ENCODE measurements at regions not wholly inside any gene's neighbourhood (a gene's known extent, or its start where the extent isn't known, plus 50 kb on each side); places are given as distances from the start of the nearest gene placed in this dataset.
"Not testable (repeated sequence)": the region's sequence is repeated elsewhere in the genome, so short reads cannot be mapped to it uniquely, and the experiment has no call there.

GRCh38 chr2:207216457-207216856 lies 50.7 kb upstream of the KLF7 start:
- DNase-seq (ENCODE audit: low spot score), result no peak

DNA sequence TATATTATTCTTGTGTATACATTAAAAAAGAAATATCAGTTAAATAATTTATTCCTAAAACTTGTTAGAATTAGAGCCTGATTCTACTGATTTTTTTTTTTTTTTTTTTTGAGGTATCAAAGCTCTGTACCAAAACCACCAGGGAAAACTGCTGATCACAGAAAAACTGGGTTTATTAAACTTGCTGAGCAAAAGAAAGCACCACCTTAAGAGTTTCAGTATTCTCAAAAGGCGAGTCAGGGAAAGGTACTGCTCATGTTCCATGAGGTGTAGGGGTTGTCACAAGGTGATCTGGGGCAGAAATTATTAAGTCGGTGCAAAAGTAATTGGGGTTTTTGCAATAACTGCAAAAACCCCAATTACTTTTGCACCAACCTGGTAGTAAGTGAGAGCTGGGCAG lies 51.7 kb upstream of the KLF7 start:
- no peak for DNase-seq (ENCODE audit: low spot score)

DNA sequence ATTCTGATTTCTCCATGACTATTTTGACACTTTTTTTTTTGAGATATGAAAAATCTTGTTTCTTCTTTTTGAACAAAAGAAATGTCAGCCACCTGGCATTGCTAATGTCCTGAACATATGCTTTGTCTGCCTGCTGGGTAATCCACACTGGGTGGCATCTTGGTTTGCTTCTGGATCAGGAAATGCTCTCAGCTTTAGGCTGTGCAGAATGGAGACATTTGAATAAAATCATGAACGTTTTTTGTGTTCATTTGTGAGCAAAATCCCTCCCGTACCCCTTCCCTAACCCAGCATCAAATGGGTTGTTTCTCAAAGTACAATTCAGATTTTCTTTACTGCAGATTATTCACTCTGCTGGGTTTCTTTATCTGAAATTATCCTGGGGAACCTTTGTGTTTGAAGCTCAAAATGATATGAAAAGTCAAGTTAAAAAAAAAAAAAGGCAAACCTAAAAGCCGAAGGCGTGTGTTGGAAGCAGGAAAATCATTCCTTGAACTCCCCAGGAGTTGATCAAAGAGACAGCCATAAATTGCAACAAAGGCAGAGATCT lies 53.4 kb upstream of the KLF7 start:
- no peak for DNase-seq (ENCODE audit: low spot score)

GRCh38 chr2:207219676-207220501 lies 54.1 kb upstream of the KLF7 start:
- DNase-seq (ENCODE audit: low spot score), result no peak

DNA sequence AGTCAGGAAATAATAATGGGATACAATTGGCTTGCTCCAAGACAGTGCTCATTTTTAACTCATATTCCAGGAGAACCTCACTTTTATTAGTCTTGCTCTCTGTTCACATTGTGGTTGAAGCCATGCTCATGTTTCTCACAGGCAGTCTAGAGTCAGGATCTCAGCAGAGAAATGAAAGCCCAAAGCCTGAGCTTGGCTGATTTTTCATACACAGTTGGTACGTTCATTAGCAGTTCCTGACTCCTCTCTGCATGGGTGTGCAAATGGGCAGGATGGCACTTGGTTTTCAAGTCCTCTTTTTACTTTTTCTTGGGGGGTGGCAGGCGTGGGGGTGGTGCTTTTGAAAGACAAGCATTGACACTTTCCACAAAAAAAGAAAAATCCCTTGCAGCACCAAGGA lies 56.0 kb upstream of the KLF7 start:
- no peak for DNase-seq (ENCODE audit: low spot score)

DNA sequence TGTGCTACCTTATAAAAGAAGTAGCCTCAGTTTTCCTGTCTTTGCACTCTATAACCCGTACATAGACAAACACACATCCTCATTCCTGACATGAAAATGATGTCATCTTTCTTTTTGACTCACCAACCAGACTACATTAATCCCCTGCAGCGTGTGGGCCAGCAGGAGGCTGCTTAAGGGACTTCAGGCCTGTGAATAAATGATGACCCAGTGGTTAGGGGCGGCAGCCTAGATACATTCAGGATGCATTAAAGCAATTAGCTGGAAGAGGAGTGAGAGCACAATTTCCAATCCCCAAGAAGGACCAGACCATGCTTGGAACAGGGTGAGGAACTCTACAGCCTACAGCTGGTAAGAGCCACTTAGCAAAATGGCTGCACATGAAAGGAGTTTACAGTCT lies 57.3 kb upstream of the KLF7 start:
- peak; percentile 49 for DNase-seq (ENCODE audit: low spot score)

DNA sequence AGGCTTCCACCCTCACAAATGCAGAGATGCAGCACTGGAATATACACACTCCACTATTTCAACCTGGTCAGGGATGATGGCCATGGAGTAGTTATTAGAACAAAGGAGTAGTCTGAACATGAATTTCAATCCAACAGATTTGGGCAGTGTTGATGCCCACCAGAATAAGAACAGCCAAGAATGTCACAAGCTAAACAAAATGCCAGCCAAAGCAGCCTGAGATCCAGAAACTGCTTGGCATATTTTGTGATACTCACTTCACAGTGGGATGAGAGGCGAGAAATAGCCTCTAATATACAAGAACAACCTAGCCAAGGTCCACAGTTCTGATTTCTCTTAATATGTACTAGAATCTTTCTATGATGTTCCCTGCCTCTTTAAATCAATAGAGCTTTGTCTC lies 58.6 kb upstream of the KLF7 start:
- no peak for DNase-seq (ENCODE audit: low spot score)

- DNase-seq (ENCODE audit: low spot score), result no peak
Observed at GRCh38 chr2:207224791-207225482, 59.2 kb upstream of the KLF7 start.

- no peak for DNase-seq (ENCODE audit: low spot score)
Observed at GRCh38 chr2:207225773-207226172, 60.0 kb upstream of the KLF7 start.

DNA sequence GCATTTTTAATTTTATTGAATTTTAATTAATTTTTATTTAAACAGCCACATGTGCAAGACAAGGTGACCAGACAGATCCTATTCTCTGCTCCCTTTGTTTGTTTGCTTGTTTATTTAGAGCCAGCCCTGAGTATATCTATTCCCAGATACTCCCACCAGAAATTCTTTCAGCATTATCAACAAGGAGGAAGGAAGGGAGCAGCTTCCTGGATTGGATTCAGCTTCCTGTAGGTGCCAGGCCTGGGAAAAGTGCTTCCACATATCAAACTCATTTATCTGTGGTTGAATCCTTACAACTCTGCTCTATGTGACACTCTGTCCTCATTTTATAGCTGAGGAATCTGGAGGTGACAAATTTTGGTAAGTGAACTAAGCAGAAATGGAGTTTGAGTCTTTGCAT lies 60.5 kb upstream of the KLF7 start:
- DNase-seq (ENCODE audit: low spot score), result no peak

- no peak for DNase-seq (ENCODE audit: low spot score)
Observed at GRCh38 chr2:207226671-207227061, 60.9 kb upstream of the KLF7 start.

- DNase-seq (ENCODE audit: low spot score), result no peak
Observed at GRCh38 chr2:207227062-207227748, 61.5 kb upstream of the KLF7 start.

DNA sequence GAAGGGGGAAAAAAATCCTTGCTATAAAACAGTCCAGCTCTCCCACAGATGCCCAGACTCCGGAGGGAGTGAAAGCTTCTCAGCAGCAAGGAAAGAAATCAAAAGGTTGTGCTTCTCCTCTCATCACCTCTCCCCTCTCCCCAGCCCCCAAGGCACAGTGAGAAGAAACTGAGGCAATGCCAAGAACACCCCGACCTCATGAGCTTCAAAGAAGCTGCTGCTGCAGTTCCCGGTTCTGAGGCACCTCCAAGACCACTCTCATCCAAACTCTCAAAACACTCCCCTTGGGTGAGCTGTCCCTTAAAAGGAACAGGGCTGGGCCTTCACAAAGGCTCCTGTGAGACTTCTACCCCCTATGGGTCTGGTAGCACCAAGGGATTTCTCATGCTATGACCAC lies 62.0 kb upstream of the KLF7 start:
- no peak for DNase-seq (ENCODE audit: low spot score)

DNA sequence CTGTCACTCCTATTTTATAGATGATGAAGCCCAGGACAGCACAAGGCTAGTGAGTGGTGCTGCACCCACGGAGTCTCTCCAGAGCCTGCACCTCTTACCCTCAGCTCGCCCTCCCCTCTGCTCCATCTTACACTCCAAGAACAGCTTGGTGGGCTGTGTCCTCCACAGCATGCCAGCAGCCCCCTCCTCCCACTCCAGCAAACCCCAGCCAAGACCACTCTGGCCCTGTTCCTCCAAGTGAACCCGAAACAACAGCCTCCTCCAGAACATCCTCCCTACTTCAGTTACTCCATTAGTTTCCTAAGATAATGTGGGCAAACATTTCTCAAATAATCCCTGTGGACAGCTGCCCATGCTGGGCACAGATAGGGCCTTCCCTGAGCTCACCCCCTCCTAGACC lies 62.7 kb upstream of the KLF7 start:
- DNase-seq (ENCODE audit: low spot score), result no peak

GRCh38 chr2:207229161-207229560 lies 63.4 kb upstream of the KLF7 start:
- no peak for DNase-seq (ENCODE audit: low spot score)

DNA sequence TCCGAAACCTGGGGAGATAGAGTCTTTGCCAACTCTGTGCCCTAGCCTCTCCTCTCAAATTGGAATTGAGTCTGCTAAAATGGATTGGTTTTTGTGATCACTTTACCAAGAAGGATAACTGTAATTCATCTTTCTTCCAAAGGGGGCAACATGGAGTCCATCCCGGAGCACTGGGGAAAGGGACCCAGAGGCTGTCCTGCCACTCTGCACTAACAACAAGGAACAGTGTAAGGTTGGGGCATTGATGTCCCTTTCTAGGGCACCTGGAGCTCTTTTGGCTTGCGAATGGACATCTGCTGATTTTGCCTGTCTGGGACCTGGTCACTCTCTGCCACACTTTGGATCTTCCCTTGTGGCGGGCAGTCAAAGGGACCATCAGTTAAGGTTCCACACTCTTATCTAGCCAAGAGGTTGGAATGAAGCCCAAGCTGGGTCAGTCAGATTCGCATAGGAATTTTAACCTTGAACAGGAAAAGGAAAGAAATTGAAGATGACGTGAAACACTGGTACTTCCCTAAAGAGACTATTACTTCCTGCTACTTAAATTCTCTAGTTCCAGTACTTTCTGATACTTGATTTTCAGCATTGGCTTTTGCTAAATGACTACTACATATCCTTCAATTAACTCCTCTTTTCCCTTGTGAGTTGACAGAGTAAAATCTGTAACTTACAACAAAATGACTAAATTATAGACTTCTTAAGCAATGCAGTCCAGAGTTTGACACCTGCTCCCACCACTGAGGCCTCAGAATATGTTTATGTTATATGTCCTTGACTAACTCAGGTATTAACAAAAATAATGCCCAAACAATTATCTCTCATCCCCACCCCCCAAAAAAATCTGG lies 64.7 kb upstream of the KLF7 start:
- peak; percentile 15 for DNase-seq (ENCODE audit: low spot score)

- DNase-seq (ENCODE audit: low spot score), result no peak
Observed at GRCh38 chr2:207231106-207231865, 65.5 kb upstream of the KLF7 start.

- no peak for DNase-seq (ENCODE audit: low spot score)
Observed at GRCh38 chr2:207231967-207232366, 66.2 kb upstream of the KLF7 start.

- DNase-seq (ENCODE audit: low spot score), result not testable (repeated sequence)
Observed at GRCh38 chr2:207233141-207233540, 67.4 kb upstream of the KLF7 start.

GRCh38 chr2:207233731-207234130 lies 68.0 kb upstream of the KLF7 start:
- no peak for DNase-seq (ENCODE audit: low spot score)

DNA sequence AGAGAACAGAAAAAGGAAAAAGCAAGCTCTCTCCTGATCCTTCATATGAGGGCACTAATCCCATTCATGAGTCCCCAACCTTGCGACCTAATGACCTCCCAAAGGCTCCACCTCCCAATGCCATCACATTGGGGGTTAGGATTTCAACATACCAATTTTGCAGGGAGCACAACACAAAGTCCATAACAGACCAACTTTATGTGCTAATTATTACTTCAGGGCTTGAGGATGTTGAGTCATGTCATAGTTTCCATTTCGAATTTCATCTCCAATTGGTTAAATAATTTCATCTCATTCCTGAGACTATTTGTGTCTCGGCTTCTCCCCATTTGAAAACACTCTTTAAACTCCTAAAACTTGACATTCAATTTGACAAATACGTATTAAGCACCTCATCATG lies 69.9 kb upstream of the KLF7 start:
- DNase-seq (ENCODE audit: low spot score), result no peak

Data from RKO (cell line).